Bronchial epithelial cell (primary cell): ENCODE measurements at regions not wholly inside any gene's neighbourhood (a gene's known extent, or its start where the extent isn't known, plus 50 kb on each side); places are given as distances from the start of the nearest gene placed in this dataset.
"Not testable (repeated sequence)": the region's sequence is repeated elsewhere in the genome, so short reads cannot be mapped to it uniquely, and the experiment has no call there.

Source experiments
- DNase-seq: peaks from one replicate; pipeline ENCODE4 v3.0.0-alpha.2; 2010; ENCODE audit warnings: low read depth
- FAIRE-seq: peaks from 2 replicates; lab custom pipeline; 2011; peaks lifted over from hg19 to GRCh38; lab: Jason Lieb, UNC
- H3K27me3 ChIP-seq: 2 replicates; pipeline ENCODE4 v1.5.1; 2011; ENCODE audit warnings: low read length; ENCODE audit not compliant: control insufficient read depth, insufficient read depth
- H3K36me3 ChIP-seq: 2 replicates; pipeline ENCODE4 v1.5.1; 2011; ENCODE audit warnings: low read length; ENCODE audit not compliant: control insufficient read depth, insufficient read depth
- H3K4me3 ChIP-seq: 2 replicates; pipeline ENCODE4 v1.5.1; 2011; ENCODE audit warnings: mild to moderate bottlenecking, low read depth, low read length, control low read depth
- TF ChIP-seq, protein P1 (sequence below): IDR thresholded peaks from 2 replicates; pipeline ENCODE4 v1.5.1; 2011; ENCODE audit warnings: mild to moderate bottlenecking, moderate library complexity, low read length, control low read depth, inconsistent platforms; ENCODE audit not compliant: insufficient read depth, severe bottlenecking

DNA sequence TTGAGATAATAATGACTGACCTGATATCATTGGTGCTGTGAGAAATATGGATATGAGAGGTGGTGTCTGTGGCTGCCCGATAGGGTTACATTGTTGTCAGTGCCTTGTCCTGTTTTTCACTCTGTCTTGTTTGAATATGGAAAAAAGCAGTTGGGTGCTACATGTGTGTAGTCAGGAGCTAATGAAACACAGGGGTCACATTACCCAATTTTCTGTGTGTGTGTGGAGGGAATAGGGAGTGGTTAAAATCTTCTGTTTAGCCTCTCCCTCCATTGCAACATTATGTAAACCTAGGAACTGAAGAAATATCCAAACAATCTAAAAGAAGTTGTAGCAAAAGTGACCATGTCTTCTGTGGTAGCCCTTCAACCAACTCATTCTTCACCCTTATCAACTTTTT lies 527.7 kb upstream of the SOX9 start:
- DNase-seq (no peak), FAIRE-seq (no peak)
- TF ChIP-seq, protein P1, sequence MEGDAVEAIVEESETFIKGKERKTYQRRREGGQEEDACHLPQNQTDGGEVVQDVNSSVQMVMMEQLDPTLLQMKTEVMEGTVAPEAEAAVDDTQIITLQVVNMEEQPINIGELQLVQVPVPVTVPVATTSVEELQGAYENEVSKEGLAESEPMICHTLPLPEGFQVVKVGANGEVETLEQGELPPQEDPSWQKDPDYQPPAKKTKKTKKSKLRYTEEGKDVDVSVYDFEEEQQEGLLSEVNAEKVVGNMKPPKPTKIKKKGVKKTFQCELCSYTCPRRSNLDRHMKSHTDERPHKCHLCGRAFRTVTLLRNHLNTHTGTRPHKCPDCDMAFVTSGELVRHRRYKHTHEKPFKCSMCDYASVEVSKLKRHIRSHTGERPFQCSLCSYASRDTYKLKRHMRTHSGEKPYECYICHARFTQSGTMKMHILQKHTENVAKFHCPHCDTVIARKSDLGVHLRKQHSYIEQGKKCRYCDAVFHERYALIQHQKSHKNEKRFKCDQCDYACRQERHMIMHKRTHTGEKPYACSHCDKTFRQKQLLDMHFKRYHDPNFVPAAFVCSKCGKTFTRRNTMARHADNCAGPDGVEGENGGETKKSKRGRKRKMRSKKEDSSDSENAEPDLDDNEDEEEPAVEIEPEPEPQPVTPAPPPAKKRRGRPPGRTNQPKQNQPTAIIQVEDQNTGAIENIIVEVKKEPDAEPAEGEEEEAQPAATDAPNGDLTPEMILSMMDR, result no peak
- H3K4me3 ChIP-seq, result no peak overlapping the region
- no peaks in the 10 kb centered on the region for H3K27me3 ChIP-seq
- H3K36me3 ChIP-seq, result no peaks in the 10 kb centered on the region

DNA sequence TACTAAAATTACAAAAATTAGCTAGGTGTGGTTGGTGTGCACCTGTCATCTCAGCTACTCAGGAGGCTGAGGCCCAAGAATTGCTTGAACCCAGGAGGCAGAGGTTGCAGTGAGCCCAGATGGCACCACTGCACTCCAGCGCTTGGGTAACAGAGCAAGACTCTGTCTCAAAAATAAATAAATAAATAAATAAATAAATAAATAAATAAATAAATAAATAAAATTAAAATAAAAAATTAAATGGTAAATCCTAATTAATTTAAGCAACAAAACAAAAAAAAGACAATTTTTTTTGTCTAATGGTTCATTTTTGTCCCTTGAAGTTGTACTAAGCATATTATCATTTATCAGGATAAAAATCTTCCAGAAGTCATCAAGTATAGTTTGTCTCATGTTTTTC lies 521.2 kb upstream of the SOX9 start:
- not testable (repeated sequence) for H3K27me3 ChIP-seq, DNase-seq, H3K4me3 ChIP-seq, FAIRE-seq, H3K36me3 ChIP-seq

DNA sequence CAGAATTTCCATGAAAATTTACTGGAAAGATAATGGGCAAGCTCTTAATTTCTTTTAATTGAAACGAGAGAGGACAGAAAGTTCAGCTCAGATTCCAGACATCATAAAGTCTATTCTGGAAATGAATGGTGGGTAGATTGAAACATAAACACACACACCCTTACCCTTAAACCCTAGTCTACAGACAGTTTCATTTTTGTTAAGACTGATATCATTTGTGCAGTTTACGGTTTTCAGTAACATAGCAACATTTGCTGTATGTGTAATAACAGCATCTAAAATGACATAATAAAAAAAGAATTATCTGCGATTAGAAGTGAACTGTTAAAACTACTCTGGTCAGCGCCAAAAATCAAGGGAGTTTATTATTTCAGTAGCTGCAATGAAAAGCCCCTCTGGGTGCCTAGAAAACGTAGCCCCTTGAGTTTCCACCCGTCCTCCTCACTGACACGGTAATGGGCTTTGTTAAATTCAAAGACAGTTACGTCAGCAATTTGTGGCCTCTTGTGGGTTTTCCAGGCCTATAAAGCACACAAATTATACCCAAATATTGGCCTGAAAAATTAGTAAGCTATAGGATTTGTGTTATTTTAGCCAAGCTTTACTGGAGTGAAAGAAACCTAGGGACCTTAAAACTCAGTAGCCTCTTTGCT lies 520.6 kb upstream of the SOX9 start:
- no peak overlapping the region for H3K4me3 ChIP-seq
- DNase-seq, result no peak
- no peak for FAIRE-seq
- no peaks in the 10 kb centered on the region for H3K27me3 ChIP-seq
- no peaks in the 10 kb centered on the region for H3K36me3 ChIP-seq
- TF ChIP-seq, protein P1, result no peak

DNA sequence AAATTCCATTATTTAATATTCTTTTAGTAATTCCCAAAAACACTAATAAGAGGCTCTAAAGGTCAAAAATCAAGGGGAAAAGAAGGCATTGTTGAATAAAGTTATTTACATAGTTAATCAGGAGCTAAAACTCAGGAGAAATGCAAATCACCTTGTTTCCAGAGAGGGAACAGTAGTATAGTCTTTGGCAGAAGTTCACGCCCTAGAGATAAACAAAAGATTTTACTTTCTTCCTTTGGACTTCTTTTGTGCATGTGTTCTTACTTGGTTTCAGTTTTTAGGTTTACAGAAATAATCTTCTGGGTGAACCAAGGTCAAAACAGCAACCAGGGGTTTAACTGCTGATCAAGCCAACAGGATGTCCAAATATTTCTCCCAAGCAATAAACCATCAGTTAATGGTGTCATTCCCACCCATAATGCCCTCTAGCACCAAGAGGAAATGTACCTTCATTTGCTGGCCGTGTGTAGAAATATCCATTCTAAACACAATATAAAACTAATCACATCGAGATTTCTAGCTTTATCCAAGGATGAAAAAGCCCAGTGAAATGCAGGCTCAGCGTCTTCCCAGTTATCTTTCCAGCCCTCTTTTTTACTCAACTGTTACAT lies 518.8 kb upstream of the SOX9 start:
- DNase-seq, result no peak
- Histone ChIP-seq H3K27me3 (no peaks in the 10 kb centered on the region), H3K4me3 (no peak overlapping the region), H3K36me3 (no peaks in the 10 kb centered on the region)
- no peak for FAIRE-seq
- TF ChIP-seq, protein P1, result no peak

DNA sequence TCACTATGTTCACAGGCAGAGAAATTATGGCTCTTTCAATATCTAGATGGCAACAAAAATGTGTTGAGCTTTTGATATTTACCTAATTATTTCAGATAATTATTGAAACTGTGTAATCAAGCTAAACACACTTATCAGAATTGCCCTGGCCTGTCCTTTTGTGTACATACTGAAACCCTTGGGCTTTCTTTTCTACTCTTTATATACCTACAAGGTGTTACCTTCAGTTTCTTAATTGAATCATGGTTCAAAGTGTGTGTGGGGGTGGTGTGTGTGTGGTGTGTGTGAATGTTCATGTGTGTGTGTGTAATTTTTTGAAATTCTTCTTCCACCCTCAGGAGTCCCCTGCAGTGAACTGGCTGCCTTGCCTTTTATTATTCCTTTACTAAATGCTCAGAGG lies 506.8 kb upstream of the SOX9 start:
- Histone ChIP-seq H3K4me3 (no peak overlapping the region), H3K36me3 (no peaks in the 10 kb centered on the region), H3K27me3 (no peaks in the 10 kb centered on the region)
- TF ChIP-seq, protein P1, result no peak
- FAIRE-seq (no peak), DNase-seq (no peak)

DNA sequence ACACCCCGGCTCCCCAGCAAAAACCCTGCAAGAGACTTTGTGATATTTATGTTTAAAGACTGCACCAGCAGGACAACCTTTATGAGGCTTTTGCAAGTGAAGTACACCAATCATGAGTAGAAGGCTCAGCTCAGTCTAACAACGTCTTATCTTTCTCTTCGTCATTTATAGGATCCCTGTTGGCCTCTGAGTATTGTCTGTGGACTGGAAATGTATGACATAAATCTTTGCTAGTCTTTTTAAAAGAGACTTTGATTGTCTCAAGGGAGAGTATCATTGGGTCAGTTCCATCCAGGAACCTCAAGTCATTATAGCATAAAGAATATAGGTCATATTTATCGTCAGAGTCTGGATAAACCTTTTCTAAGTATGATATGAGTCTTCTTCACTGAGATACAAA lies 505.0 kb upstream of the SOX9 start:
- H3K36me3 ChIP-seq, result no peaks in the 10 kb centered on the region
- TF ChIP-seq, protein P1, result no peak
- DNase-seq (no peak), FAIRE-seq (no peak)
- no peaks in the 10 kb centered on the region for H3K27me3 ChIP-seq
- no peak overlapping the region for H3K4me3 ChIP-seq

DNA sequence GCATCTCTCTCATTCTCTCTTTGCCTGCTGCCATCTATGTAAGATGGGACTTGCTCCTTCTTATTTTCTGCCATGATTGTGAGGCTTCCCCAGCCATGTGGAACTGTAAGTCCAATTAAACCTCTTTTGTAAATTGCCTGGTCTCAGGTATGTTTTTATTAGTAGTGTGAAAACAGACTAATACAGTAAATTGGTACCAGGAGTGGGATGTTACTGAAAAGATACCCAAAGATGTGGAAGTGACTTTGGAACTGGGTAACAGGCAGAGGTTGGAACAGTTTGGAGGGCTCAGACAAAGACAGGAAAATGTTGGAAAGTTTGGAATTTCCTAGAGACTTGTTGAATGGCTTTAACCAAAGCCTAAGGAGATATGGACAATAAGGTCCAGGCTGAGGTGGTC lies 503.1 kb upstream of the SOX9 start:
- H3K36me3 ChIP-seq, DNase-seq, FAIRE-seq, H3K4me3 ChIP-seq, H3K27me3 ChIP-seq: not testable (repeated sequence)
